Transverse colon (tissue), 4 donors: ENCODE measurements at regions not wholly inside any gene's neighbourhood (a gene's known extent, or its start where the extent isn't known, plus 50 kb on each side); places are given as distances from the start of the nearest gene placed in this dataset.
"Not testable (repeated sequence)": the region's sequence is repeated elsewhere in the genome, so short reads cannot be mapped to it uniquely, and the experiment has no call there.

Experiments used
- CTCF ChIP-seq, 5 experiments: fragments of 200-600 bp in 3 of 5; fragments of 450-650 bp in 2 of 5; sonication (generic) in 3 of 5; IDR thresholded peaks; 1 replicate in 2 of 5; 2 replicates in 3 of 5; pipeline ENCODE4 v1.5.1; 2016 to 2017; ENCODE audit warnings: antibody characterized with exemption in 5 of 5, inconsistent platforms in 3 of 5, mild to moderate bottlenecking in 2 of 5, moderate library complexity in 1 of 5
- EP300 ChIP-seq: sonication (generic); formaldehyde crosslinking; IDR thresholded peaks from one replicate; pipeline ENCODE4 v1.6.1; 2017; ENCODE audit warnings: antibody characterized with exemption, low read depth
- POLR2A ChIP-seq: fragments of 450-650 bp; IDR thresholded peaks from one replicate; pipeline ENCODE4 v1.6.1; 2016; ENCODE audit warnings: antibody characterized with exemption, mild to moderate bottlenecking, moderate library complexity
- POLR2AphosphoS5 ChIP-seq, 3 donors: sonication (generic); formaldehyde crosslinking; IDR thresholded peaks; one replicate each; pipeline ENCODE4 v1.6.1; 2016; ENCODE audit warnings: antibody characterized with exemption in 3 of 3

- not testable (repeated sequence) for TF ChIP-seq CTCF (IDR thresholded peaks at IDR 0.05); EP300; POLR2AphosphoS5 (IDR thresholded peaks at IDR 0.05); POLR2A
These were observed 80.8 kb downstream of the BUB3 start for GRCh38 chr10:123235014-123235413.
